ENCODE measurements at regions not wholly inside any gene's neighbourhood (a gene's known extent, or its start where the extent isn't known, plus 50 kb on each side); places are given as distances from the start of the nearest gene placed in this dataset.
"Not testable (repeated sequence)": the region's sequence is repeated elsewhere in the genome, so short reads cannot be mapped to it uniquely, and the experiment has no call there.

- H3K4me1 ChIP-seq: no peaks in the 10 kb centered on the region
- H3K27ac ChIP-seq: no peak overlapping the region
- H2AFZ ChIP-seq: no peak overlapping the region
- H3K4me3 ChIP-seq (ENCODE audit: low read depth, low read length): no peak overlapping the region
- no peaks in the 10 kb centered on the region for H3K79me2 ChIP-seq
- H3K27me3 ChIP-seq (ENCODE audit: control insufficient read depth, insufficient read depth, low read length): no peaks in the 10 kb centered on the region
- H3K9ac ChIP-seq: no peak overlapping the region
- H3K4me2 ChIP-seq (ENCODE audit: low read length): no peak overlapping the region
- H3K36me3 ChIP-seq (ENCODE audit: control insufficient read depth, insufficient read depth, low read length): no peaks in the 10 kb centered on the region
- no peaks in the 10 kb centered on the region for H3K9me3 ChIP-seq (ENCODE audit: control insufficient read depth, low read length)
- TF ChIP-seq CTCF (IDR thresholded peaks at IDR 0.05): no peak
Observed at GRCh38 chr2:242046206-242046826, 176.8 kb downstream of the RTP5 start.

- no peak overlapping the region for H3K9ac ChIP-seq
- H3K27me3 ChIP-seq (ENCODE audit: control insufficient read depth, insufficient read depth, low read length): no peaks in the 10 kb centered on the region
- no peaks in the 10 kb centered on the region for H3K36me3 ChIP-seq (ENCODE audit: control insufficient read depth, insufficient read depth, low read length)
- no peaks in the 10 kb centered on the region for H3K4me1 ChIP-seq
- H3K4me2 ChIP-seq (ENCODE audit: low read length): no peak overlapping the region
- H3K79me2 ChIP-seq: no peaks in the 10 kb centered on the region
- H3K4me3 ChIP-seq (ENCODE audit: low read depth, low read length): no peak overlapping the region
- H2AFZ ChIP-seq: no peak overlapping the region
- H3K9me3 ChIP-seq (ENCODE audit: control insufficient read depth, low read length): no peaks in the 10 kb centered on the region
- no peak overlapping the region for H3K27ac ChIP-seq
- TF ChIP-seq CTCF (IDR thresholded peaks at IDR 0.05): no peak
Observed at GRCh38 chr2:242047963-242048362, 178.4 kb downstream of the RTP5 start.

- no peak for TF ChIP-seq CTCF (IDR thresholded peaks at IDR 0.05)
- Histone ChIP-seq H3K9me3 (ENCODE audit: control insufficient read depth, low read length) (no peaks in the 10 kb centered on the region), H3K9ac (no peak overlapping the region), H3K4me3 (ENCODE audit: low read depth, low read length) (no peak overlapping the region), H2AFZ (no peak overlapping the region), H3K36me3 (ENCODE audit: control insufficient read depth, insufficient read depth, low read length) (no peaks in the 10 kb centered on the region), H3K27ac (no peak overlapping the region), H3K4me2 (ENCODE audit: low read length) (no peak overlapping the region), H3K27me3 (ENCODE audit: control insufficient read depth, insufficient read depth, low read length) (no peaks in the 10 kb centered on the region), H3K79me2 (no peaks in the 10 kb centered on the region), H3K4me1 (no peaks in the 10 kb centered on the region)
Observed at GRCh38 chr2:242048479-242048878, 178.9 kb downstream of the RTP5 start.

GRCh38 chr2:242049492-242049891 lies 180.0 kb downstream of the RTP5 start:
- not testable (repeated sequence) for H3K4me1 ChIP-seq; H3K4me3 ChIP-seq (ENCODE audit: low read depth, low read length); H3K9me3 ChIP-seq (ENCODE audit: control insufficient read depth, low read length); H3K27ac ChIP-seq; H2AFZ ChIP-seq; H3K27me3 ChIP-seq (ENCODE audit: control insufficient read depth, insufficient read depth, low read length); H3K9ac ChIP-seq; H3K79me2 ChIP-seq; H3K36me3 ChIP-seq (ENCODE audit: control insufficient read depth, insufficient read depth, low read length); H3K4me2 ChIP-seq (ENCODE audit: low read length)

- Histone ChIP-seq H3K36me3 (ENCODE audit: control insufficient read depth, insufficient read depth, low read length) (no peaks in the 10 kb centered on the region), H3K4me2 (ENCODE audit: low read length) (no peak overlapping the region), H3K79me2 (no peaks in the 10 kb centered on the region), H3K9ac (no peak overlapping the region), H2AFZ (no peak overlapping the region), H3K27me3 (ENCODE audit: control insufficient read depth, insufficient read depth, low read length) (no peaks in the 10 kb centered on the region), H3K9me3 (ENCODE audit: control insufficient read depth, low read length) (no peaks in the 10 kb centered on the region), H3K4me1 (no peaks in the 10 kb centered on the region), H3K4me3 (ENCODE audit: low read depth, low read length) (no peak overlapping the region), H3K27ac (no peak overlapping the region)
- TF ChIP-seq CTCF (IDR thresholded peaks at IDR 0.05): no peak
Observed at GRCh38 chr2:242051463-242051862, 181.9 kb downstream of the RTP5 start.
